ENCODE measurements at regions not wholly inside any gene's neighbourhood (a gene's known extent, or its start where the extent isn't known, plus 50 kb on each side); places are given as distances from the start of the nearest gene placed in this dataset.

- Histone ChIP-seq H3K4me1 (ENCODE audit: control insufficient read depth in 1 of 2, insufficient read depth in 2 of 2, low read length in 2 of 2) (no peaks in the 10 kb centered on the region), H3K9me3 (ENCODE audit: control insufficient read depth in 1 of 2, low read length in 2 of 2) (peaks cover 0 to 10% of the 10 kb centered on the region in 2 donors), H3K4me3 (ENCODE audit: low read depth in 1 of 2, low read length in 2 of 2) (no peak overlapping the region), H3K27me3 (ENCODE audit: control insufficient read depth in 1 of 2, insufficient read depth in 2 of 2, low read length in 2 of 2) (no peaks in the 10 kb centered on the region), H3K27ac (ENCODE audit: low read depth, low read length) (no peak overlapping the region), H3K9ac (ENCODE audit: low read depth in 1 of 2, low read length in 2 of 2) (no peak overlapping the region), H3K36me3 (ENCODE audit: control insufficient read depth in 1 of 2, insufficient read depth in 2 of 2, low read length in 2 of 2) (no peaks in the 10 kb centered on the region)
Measured at GRCh38 chr6:164546263-164546662, 763.1 kb downstream of the C6orf118 start.

- no peak overlapping the region for H3K27ac ChIP-seq (ENCODE audit: low read depth, low read length)
- H3K4me3 ChIP-seq (ENCODE audit: low read depth in 1 of 2, low read length in 2 of 2), result no peak overlapping the region
- H3K36me3 ChIP-seq (ENCODE audit: control insufficient read depth in 1 of 2, insufficient read depth in 2 of 2, low read length in 2 of 2), result no peaks in the 10 kb centered on the region
- H3K4me1 ChIP-seq (ENCODE audit: control insufficient read depth in 1 of 2, insufficient read depth in 2 of 2, low read length in 2 of 2), result no peaks in the 10 kb centered on the region
- H3K27me3 ChIP-seq (ENCODE audit: control insufficient read depth in 1 of 2, insufficient read depth in 2 of 2, low read length in 2 of 2), result no peaks in the 10 kb centered on the region
- peaks cover 8 to 9% of the 10 kb centered on the region in 2 donors for H3K9me3 ChIP-seq (ENCODE audit: control insufficient read depth in 1 of 2, low read length in 2 of 2)
- no peak overlapping the region for H3K9ac ChIP-seq (ENCODE audit: low read depth in 1 of 2, low read length in 2 of 2)
Measured at GRCh38 chr6:164534070-164534766, 775.2 kb downstream of the C6orf118 start.

GRCh38 chr6:164533045-164533362 is 776.4 kb downstream of the C6orf118 start:
- H3K27ac ChIP-seq (ENCODE audit: low read depth, low read length), result no peak overlapping the region
- no peaks in the 10 kb centered on the region for H3K4me1 ChIP-seq (ENCODE audit: control insufficient read depth in 1 of 2, insufficient read depth in 2 of 2, low read length in 2 of 2)
- H3K4me3 ChIP-seq (ENCODE audit: low read depth in 1 of 2, low read length in 2 of 2), result no peak overlapping the region
- H3K36me3 ChIP-seq (ENCODE audit: control insufficient read depth in 1 of 2, insufficient read depth in 2 of 2, low read length in 2 of 2), result no peaks in the 10 kb centered on the region
- H3K27me3 ChIP-seq (ENCODE audit: control insufficient read depth in 1 of 2, insufficient read depth in 2 of 2, low read length in 2 of 2), result no peaks in the 10 kb centered on the region
- no peak overlapping the region for H3K9ac ChIP-seq (ENCODE audit: low read depth in 1 of 2, low read length in 2 of 2)
- H3K9me3 ChIP-seq (ENCODE audit: control insufficient read depth in 1 of 2, low read length in 2 of 2), result peaks cover 8 to 9% of the 10 kb centered on the region in 2 donors

GRCh38 chr6:164532198-164533044 is 777.0 kb downstream of the C6orf118 start:
- Histone ChIP-seq H3K4me1 (ENCODE audit: control insufficient read depth in 1 of 2, insufficient read depth in 2 of 2, low read length in 2 of 2) (no peaks in the 10 kb centered on the region), H3K9me3 (ENCODE audit: control insufficient read depth in 1 of 2, low read length in 2 of 2) (peaks cover 3 to 8% of the 10 kb centered on the region in 2 donors), H3K36me3 (ENCODE audit: control insufficient read depth in 1 of 2, insufficient read depth in 2 of 2, low read length in 2 of 2) (no peaks in the 10 kb centered on the region), H3K9ac (ENCODE audit: low read depth in 1 of 2, low read length in 2 of 2) (no peak overlapping the region), H3K27me3 (ENCODE audit: control insufficient read depth in 1 of 2, insufficient read depth in 2 of 2, low read length in 2 of 2) (no peaks in the 10 kb centered on the region), H3K27ac (ENCODE audit: low read depth, low read length) (no peak overlapping the region), H3K4me3 (ENCODE audit: low read depth in 1 of 2, low read length in 2 of 2) (no peak overlapping the region)

- H3K4me1 ChIP-seq (ENCODE audit: control insufficient read depth in 1 of 2, insufficient read depth in 2 of 2, low read length in 2 of 2), result no peaks in the 10 kb centered on the region
- H3K36me3 ChIP-seq (ENCODE audit: control insufficient read depth in 1 of 2, insufficient read depth in 2 of 2, low read length in 2 of 2), result no peaks in the 10 kb centered on the region
- peaks cover 4 to 5% of the 10 kb centered on the region in 2 donors for H3K9me3 ChIP-seq (ENCODE audit: control insufficient read depth in 1 of 2, low read length in 2 of 2)
- H3K9ac ChIP-seq (ENCODE audit: low read depth in 1 of 2, low read length in 2 of 2), result no peak overlapping the region
- no peak overlapping the region for H3K4me3 ChIP-seq (ENCODE audit: low read depth in 1 of 2, low read length in 2 of 2)
- H3K27me3 ChIP-seq (ENCODE audit: control insufficient read depth in 1 of 2, insufficient read depth in 2 of 2, low read length in 2 of 2), result no peaks in the 10 kb centered on the region
- no peak overlapping the region for H3K27ac ChIP-seq (ENCODE audit: low read depth, low read length)
Measured at GRCh38 chr6:164531736-164532135, 777.7 kb downstream of the C6orf118 start.

GRCh38 chr6:164528539-164528938 is 780.9 kb downstream of the C6orf118 start:
- no peaks in the 10 kb centered on the region for H3K27me3 ChIP-seq (ENCODE audit: control insufficient read depth in 1 of 2, insufficient read depth in 2 of 2, low read length in 2 of 2)
- H3K36me3 ChIP-seq (ENCODE audit: control insufficient read depth in 1 of 2, insufficient read depth in 2 of 2, low read length in 2 of 2), result no peaks in the 10 kb centered on the region
- H3K9ac ChIP-seq (ENCODE audit: low read depth in 1 of 2, low read length in 2 of 2), result no peak overlapping the region
- no peak overlapping the region for H3K4me3 ChIP-seq (ENCODE audit: low read depth in 1 of 2, low read length in 2 of 2)
- no peak overlapping the region for H3K27ac ChIP-seq (ENCODE audit: low read depth, low read length)
- H3K4me1 ChIP-seq (ENCODE audit: control insufficient read depth in 1 of 2, insufficient read depth in 2 of 2, low read length in 2 of 2), result no peaks in the 10 kb centered on the region
- H3K9me3 ChIP-seq (ENCODE audit: control insufficient read depth in 1 of 2, low read length in 2 of 2), result peaks cover 14 to 16% of the 10 kb centered on the region in 2 donors

GRCh38 chr6:164523087-164523654 is 786.2 kb downstream of the C6orf118 start:
- Histone ChIP-seq H3K9ac (ENCODE audit: low read depth in 1 of 2, low read length in 2 of 2) (no peak overlapping the region), H3K36me3 (ENCODE audit: control insufficient read depth in 1 of 2, insufficient read depth in 2 of 2, low read length in 2 of 2) (no peaks in the 10 kb centered on the region)

GRCh38 chr6:164520916-164521315 is 788.5 kb downstream of the C6orf118 start:
- no peaks in the 10 kb centered on the region for H3K4me1 ChIP-seq (ENCODE audit: control insufficient read depth in 1 of 2, insufficient read depth in 2 of 2, low read length in 2 of 2)
- no peak overlapping the region for H3K27ac ChIP-seq (ENCODE audit: low read depth, low read length)
- no peaks in the 10 kb centered on the region for H3K36me3 ChIP-seq (ENCODE audit: control insufficient read depth in 1 of 2, insufficient read depth in 2 of 2, low read length in 2 of 2)

More at GRCh38 chr6:164523087-164523654, 786.2 kb downstream of the C6orf118 start:
- Histone ChIP-seq H3K9me3 (ENCODE audit: control insufficient read depth in 1 of 2, low read length in 2 of 2) (peaks cover 18 to 25% of the 10 kb centered on the region in 2 donors), H3K27me3 (ENCODE audit: control insufficient read depth in 1 of 2, insufficient read depth in 2 of 2, low read length in 2 of 2) (no peaks in the 10 kb centered on the region), H3K4me3 (ENCODE audit: low read depth in 1 of 2, low read length in 2 of 2) (no peak overlapping the region), H3K27ac (ENCODE audit: low read depth, low read length) (no peak overlapping the region), H3K4me1 (ENCODE audit: control insufficient read depth in 1 of 2, insufficient read depth in 2 of 2, low read length in 2 of 2) (no peaks in the 10 kb centered on the region)

GRCh38 chr6:164507206-164507940 is 802.0 kb downstream of the C6orf118 start:
- Histone ChIP-seq H3K27ac (ENCODE audit: low read depth, low read length) (no peak overlapping the region), H3K4me1 (ENCODE audit: control insufficient read depth in 1 of 2, insufficient read depth in 2 of 2, low read length in 2 of 2) (no peaks in the 10 kb centered on the region), H3K27me3 (ENCODE audit: control insufficient read depth in 1 of 2, insufficient read depth in 2 of 2, low read length in 2 of 2) (no peaks in the 10 kb centered on the region), H3K9ac (ENCODE audit: low read depth in 1 of 2, low read length in 2 of 2) (no peak overlapping the region), H3K36me3 (ENCODE audit: control insufficient read depth in 1 of 2, insufficient read depth in 2 of 2, low read length in 2 of 2) (no peaks in the 10 kb centered on the region), H3K9me3 (ENCODE audit: control insufficient read depth in 1 of 2, low read length in 2 of 2) (peaks cover 0 to 8% of the 10 kb centered on the region in 2 donors), H3K4me3 (ENCODE audit: low read depth in 1 of 2, low read length in 2 of 2) (no peak overlapping the region)

More at GRCh38 chr6:164520916-164521315, 788.5 kb downstream of the C6orf118 start:
- Histone ChIP-seq H3K9me3 (ENCODE audit: control insufficient read depth in 1 of 2, low read length in 2 of 2) (peaks cover 12 to 14% of the 10 kb centered on the region in 2 donors), H3K9ac (ENCODE audit: low read depth in 1 of 2, low read length in 2 of 2) (no peak overlapping the region), H3K4me3 (ENCODE audit: low read depth in 1 of 2, low read length in 2 of 2) (no peak overlapping the region), H3K27me3 (ENCODE audit: control insufficient read depth in 1 of 2, insufficient read depth in 2 of 2, low read length in 2 of 2) (no peaks in the 10 kb centered on the region)
